ENCODE measurements at regions not wholly inside any gene's neighbourhood (a gene's known extent, or its start where the extent isn't known, plus 50 kb on each side); places are given as distances from the start of the nearest gene placed in this dataset.

GRCh38 chr2:125272651-125273050 is 1247.6 kb downstream of the CNTNAP5 start:
- H3K27ac ChIP-seq (ENCODE audit: low read depth, low read length) = no peak overlapping the region
- POLR2A ChIA-PET = no interaction called here
- H3K4me3 ChIP-seq (ENCODE audit: low read depth, low read length) = no peak overlapping the region
- DNase-seq (ENCODE audit: low read depth, low spot score) = no peak
- H3K27me3 ChIP-seq (ENCODE audit: control insufficient read depth, insufficient read depth, low read length) = no peaks in the 10 kb centered on the region
- no peak for TF ChIP-seq CTCF (IDR thresholded peaks at IDR 0.05; ENCODE audit: low read depth, low read length)
- CTCF ChIA-PET = interaction anchor here (0.7 kb wide), 1 partner anchor 382 kb away, joined by 3 read pairs; no protein-coding TSS in a partner anchor
- peaks cover 6% of the 10 kb centered on the region for H3K9me3 ChIP-seq (ENCODE audit: control insufficient read depth, insufficient read depth, low read length)

DNA sequence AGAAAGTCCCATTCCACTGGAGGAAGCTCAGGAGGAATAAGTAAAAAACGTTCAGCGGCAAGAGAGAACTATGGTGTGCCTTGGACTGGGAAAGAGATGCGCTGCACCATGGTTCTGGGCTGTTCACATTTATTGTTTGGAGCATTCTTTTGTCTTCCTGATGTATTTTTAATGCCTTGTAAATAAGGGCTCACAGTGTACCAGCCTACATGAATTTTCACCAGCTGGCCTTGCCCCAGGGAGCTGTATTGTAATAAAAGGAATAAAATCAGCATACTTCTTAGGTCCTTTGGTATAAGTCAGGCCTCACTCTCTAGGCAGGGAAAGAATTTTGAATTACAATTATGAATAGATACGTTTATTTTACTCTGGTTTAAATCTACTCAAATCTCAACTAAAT is 1249.6 kb downstream of the CNTNAP5 start:
- Histone ChIP-seq H3K4me3 (ENCODE audit: low read depth, low read length) (no peak overlapping the region), H3K27me3 (ENCODE audit: control insufficient read depth, insufficient read depth, low read length) (no peaks in the 10 kb centered on the region), H3K9me3 (ENCODE audit: control insufficient read depth, insufficient read depth, low read length) (peaks cover 6% of the 10 kb centered on the region), H3K27ac (ENCODE audit: low read depth, low read length) (no peak overlapping the region)
- POLR2A ChIA-PET = no interaction called here
- no peak for TF ChIP-seq CTCF (IDR thresholded peaks at IDR 0.05; ENCODE audit: low read depth, low read length)
- CTCF ChIA-PET = no interaction called here
- DNase-seq (ENCODE audit: low read depth, low spot score) = no peak

DNA sequence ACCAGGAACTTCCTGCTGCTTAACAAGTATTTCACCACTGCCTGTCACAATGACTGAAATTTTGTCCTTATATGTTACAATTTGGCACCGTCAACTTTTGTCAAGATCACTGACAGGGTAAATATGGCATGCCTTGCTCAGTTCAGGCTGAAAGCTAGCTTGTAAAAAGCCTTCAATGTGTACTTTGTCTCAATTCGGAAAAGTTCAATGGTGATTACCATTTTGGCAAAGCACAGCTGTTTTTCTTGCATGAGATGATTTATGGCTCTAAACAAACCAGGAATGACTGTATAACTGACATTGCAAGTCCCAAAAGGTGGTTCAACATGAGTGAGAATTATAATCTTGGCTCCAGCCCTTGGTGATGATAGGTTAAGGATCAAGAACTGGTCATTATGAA is 1255.2 kb downstream of the CNTNAP5 start:
- POLR2A ChIA-PET = no interaction called here
- no peak for TF ChIP-seq CTCF (IDR thresholded peaks at IDR 0.05; ENCODE audit: low read depth, low read length)
- CTCF ChIA-PET = no interaction called here
- Histone ChIP-seq H3K9me3 (ENCODE audit: control insufficient read depth, insufficient read depth, low read length) (peaks cover 6% of the 10 kb centered on the region), H3K27me3 (ENCODE audit: control insufficient read depth, insufficient read depth, low read length) (no peaks in the 10 kb centered on the region), H3K27ac (ENCODE audit: low read depth, low read length) (no peak overlapping the region), H3K4me3 (ENCODE audit: low read depth, low read length) (no peak overlapping the region)
- DNase-seq (ENCODE audit: low read depth, low spot score) = no peak

DNA sequence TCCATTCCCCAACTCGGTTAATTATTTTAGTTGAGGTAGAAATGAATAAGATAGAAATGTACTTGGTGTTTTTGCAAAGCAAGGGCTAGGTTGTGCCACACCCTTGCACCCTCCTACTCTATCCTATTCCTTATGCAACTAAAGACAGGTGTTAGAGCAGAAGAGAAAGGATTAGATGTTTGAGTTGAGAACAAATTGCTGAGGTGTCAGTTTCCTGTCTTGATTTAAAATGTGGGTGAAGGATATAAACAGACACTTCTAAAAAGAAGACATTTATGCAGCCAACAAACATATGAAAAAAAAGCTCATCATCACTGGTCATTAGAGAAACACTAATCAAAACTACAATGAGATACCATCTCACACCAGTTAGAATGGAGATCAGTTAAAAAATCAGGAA is 1256.2 kb downstream of the CNTNAP5 start:
- no peak for TF ChIP-seq CTCF (IDR thresholded peaks at IDR 0.05; ENCODE audit: low read depth, low read length)
- POLR2A ChIA-PET = no interaction called here

GRCh38 chr2:125296742-125297141 is 1271.7 kb downstream of the CNTNAP5 start:
- Histone ChIP-seq H3K27ac (ENCODE audit: low read depth, low read length) (no peak overlapping the region), H3K4me3 (ENCODE audit: low read depth, low read length) (no peak overlapping the region), H3K27me3 (ENCODE audit: control insufficient read depth, insufficient read depth, low read length) (no peaks in the 10 kb centered on the region), H3K9me3 (ENCODE audit: control insufficient read depth, insufficient read depth, low read length) (peaks cover 3% of the 10 kb centered on the region; the same call in 1 of the 2 replicates)
- no peak for DNase-seq (ENCODE audit: low read depth, low spot score)
- ChIA-PET POLR2A (no interaction called here), CTCF (no interaction called here)
- no peak for TF ChIP-seq CTCF (IDR thresholded peaks at IDR 0.05; ENCODE audit: low read depth, low read length)

More for the DNA sequence above, 1256.2 kb downstream of the CNTNAP5 start:
- Histone ChIP-seq H3K4me3 (ENCODE audit: low read depth, low read length) (no peak overlapping the region), H3K27me3 (ENCODE audit: control insufficient read depth, insufficient read depth, low read length) (no peaks in the 10 kb centered on the region), H3K27ac (ENCODE audit: low read depth, low read length) (no peak overlapping the region), H3K9me3 (ENCODE audit: control insufficient read depth, insufficient read depth, low read length) (peaks cover 6% of the 10 kb centered on the region)
- CTCF ChIA-PET = no interaction called here
- no peak for DNase-seq (ENCODE audit: low read depth, low spot score)
